ENCODE measurements at regions not wholly inside any gene's neighbourhood (a gene's known extent, or its start where the extent isn't known, plus 50 kb on each side); places are given as distances from the start of the nearest gene placed in this dataset.

- no peak for ATAC-seq
- no peaks in the 10 kb centered on the region for H3K79me2 ChIP-seq (ENCODE audit: insufficient read depth, low read length)
- no peak overlapping the region for H2AFZ ChIP-seq (ENCODE audit: low read length)
- intact Hi-C loops (cut with micrococcal nuclease; ENCODE audit: unreplicated experiment): no loop called here
- no peak overlapping the region for H3K9ac ChIP-seq (ENCODE audit: insufficient read depth, low read depth, low read length)
- 80% methylated on average over 7 of the region's 7 CpGs for WGBS (ENCODE audit: low lambda C conversion rate)
- no peaks in the 10 kb centered on the region for H3K36me3 ChIP-seq (replicated peaks in 1 of 2; ENCODE audit: control insufficient read depth in 1 of 2, insufficient read depth in 2 of 2, low read length in 2 of 2)
- no peak overlapping the region for H3K4me2 ChIP-seq (ENCODE audit: low read depth, low read length)
- H3K4me3 ChIP-seq (replicated peaks in 1 of 3; ENCODE audit: insufficient read depth in 1 of 3, low read depth in 2 of 3, low read length in 3 of 3): no peak overlapping the region
- no peak overlapping the region for H3K27ac ChIP-seq (ENCODE audit: extremely low read length, insufficient read depth, low read length)
- BruUV-seq (replicated peaks): no TSS peak
- H3K27me3 ChIP-seq (ENCODE audit: control insufficient read depth in 1 of 2, insufficient read depth in 2 of 2, low read length in 2 of 2): no peaks in the 10 kb centered on the region
- H4K20me1 ChIP-seq (ENCODE audit: insufficient read depth, low read length): no peaks in the 10 kb centered on the region
- TF ChIP-seq ZFAT (CRISPR knock-in tag; conservative IDR thresholded peaks at IDR 0.05): no peak
- no peak for TF ChIP-seq MAX (IDR thresholded peaks at IDR 0.05)
- TF ChIP-seq, protein P1, sequence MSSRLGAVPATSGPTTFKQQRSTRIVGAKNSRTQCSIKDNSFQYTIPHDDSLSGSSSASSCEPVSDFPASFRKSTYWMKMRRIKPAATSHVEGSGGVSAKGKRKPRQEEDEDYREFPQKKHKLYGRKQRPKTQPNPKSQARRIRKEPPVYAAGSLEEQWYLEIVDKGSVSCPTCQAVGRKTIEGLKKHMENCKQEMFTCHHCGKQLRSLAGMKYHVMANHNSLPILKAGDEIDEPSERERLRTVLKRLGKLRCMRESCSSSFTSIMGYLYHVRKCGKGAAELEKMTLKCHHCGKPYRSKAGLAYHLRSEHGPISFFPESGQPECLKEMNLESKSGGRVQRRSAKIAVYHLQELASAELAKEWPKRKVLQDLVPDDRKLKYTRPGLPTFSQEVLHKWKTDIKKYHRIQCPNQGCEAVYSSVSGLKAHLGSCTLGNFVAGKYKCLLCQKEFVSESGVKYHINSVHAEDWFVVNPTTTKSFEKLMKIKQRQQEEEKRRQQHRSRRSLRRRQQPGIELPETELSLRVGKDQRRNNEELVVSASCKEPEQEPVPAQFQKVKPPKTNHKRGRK (CRISPR knock-in tag; IDR thresholded peaks at IDR 0.05): no peak
- TF ChIP-seq ZNF180 (CRISPR knock-in tag; IDR thresholded peaks at IDR 0.05; ENCODE audit: borderline replicate concordance, low read depth): no peak
- no peak for TF ChIP-seq HINFP (CRISPR knock-in tag; IDR thresholded peaks at IDR 0.05; ENCODE audit: low read depth)
- no peak for TF ChIP-seq FOXA3 (CRISPR knock-in tag; IDR thresholded peaks at IDR 0.05)
- TF ChIP-seq E2F1 (CRISPR knock-in tag; IDR thresholded peaks at IDR 0.05): no peak
- no peak for TF ChIP-seq NR2F6 (IDR thresholded peaks at IDR 0.05)
- TF ChIP-seq NR2F6 (CRISPR knock-in tag; IDR thresholded peaks at IDR 0.05): no peak
- TF ChIP-seq, protein P2, sequence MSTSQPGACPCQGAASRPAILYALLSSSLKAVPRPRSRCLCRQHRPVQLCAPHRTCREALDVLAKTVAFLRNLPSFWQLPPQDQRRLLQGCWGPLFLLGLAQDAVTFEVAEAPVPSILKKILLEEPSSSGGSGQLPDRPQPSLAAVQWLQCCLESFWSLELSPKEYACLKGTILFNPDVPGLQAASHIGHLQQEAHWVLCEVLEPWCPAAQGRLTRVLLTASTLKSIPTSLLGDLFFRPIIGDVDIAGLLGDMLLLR (CRISPR knock-in tag; IDR thresholded peaks at IDR 0.05): no peak
- no peak for TF ChIP-seq TFDP2 (CRISPR knock-in tag; IDR thresholded peaks at IDR 0.05)
- no peak for TF ChIP-seq YEATS2 (CRISPR knock-in tag; IDR thresholded peaks at IDR 0.05; ENCODE audit: borderline replicate concordance)
- TF ChIP-seq ZKSCAN5 (CRISPR knock-in tag; IDR thresholded peaks at IDR 0.05): no peak
- no peak for TF ChIP-seq MED8 (CRISPR knock-in tag; IDR thresholded peaks at IDR 0.05; ENCODE audit: insufficient replicate concordance)
- TF ChIP-seq DR1 (CRISPR knock-in tag; IDR thresholded peaks at IDR 0.05): no peak
- DNase-seq (ENCODE audit: low spot score): no peak
- no peaks in the 10 kb centered on the region for H3K9me3 ChIP-seq (ENCODE audit: low read length)
- peaks cover 39% of the 10 kb centered on the region for H3K4me1 ChIP-seq (ENCODE audit: insufficient read depth, low read length)
- in situ Hi-C loops (cut with HindIII; ENCODE audit: extremely low pct_ligation_motif_present, low pct_unique_long_range_greater_than_20kb): no loop called here
- FAIRE-seq: no peak
- CTCF ChIA-PET (ENCODE audit: low intra/inter-chr PET ratio, low total read pairs): no interaction called here
- POLR2A ChIA-PET: no interaction called here
These were observed 236.5 kb upstream of the NT5C1B start for GRCh38 chr2:18825838-18826237.
